Hematopoietic multipotent progenitor cell treated with erythropoietin and hydrocortisone succinate and interleukin-3 and kit ligand, for 8 days (in vitro differentiated cells): ENCODE measurements at regions not wholly inside any gene's neighbourhood (a gene's known extent, or its start where the extent isn't known, plus 50 kb on each side); places are given as distances from the start of the nearest gene placed in this dataset.

Source experiments
- DNase-seq: peaks from one replicate; pipeline ENCODE4 v3.0.0-alpha.2; 2015

GRCh38 chr17:79468183-79468944 lies 142.5 kb downstream of the RBFOX3 start:
- no peak for DNase-seq

- DNase-seq, result no peak
Measured at GRCh38 chr17:79466562-79467350, 144.1 kb downstream of the RBFOX3 start.

GRCh38 chr17:79465681-79466025 lies 145.2 kb downstream of the RBFOX3 start:
- DNase-seq, result no peak

GRCh38 chr17:79465011-79465680 lies 145.7 kb downstream of the RBFOX3 start:
- DNase-seq, result no peak

GRCh38 chr17:79464318-79465010 lies 146.4 kb downstream of the RBFOX3 start:
- DNase-seq, result no peak

- no peak for DNase-seq
Measured at GRCh38 chr17:79463421-79464317, 147.2 kb downstream of the RBFOX3 start.

GRCh38 chr17:79461041-79461440 lies 149.8 kb downstream of the RBFOX3 start:
- no peak for DNase-seq

- no peak for DNase-seq
Measured at GRCh38 chr17:79459846-79460245, 151.0 kb downstream of the RBFOX3 start.

GRCh38 chr17:79459003-79459655 lies 151.7 kb downstream of the RBFOX3 start:
- no peak for DNase-seq

GRCh38 chr17:79458356-79458755 lies 152.5 kb downstream of the RBFOX3 start:
- DNase-seq, result no peak

- no peak for DNase-seq
Measured at GRCh38 chr17:79457889-79458288, 153.0 kb downstream of the RBFOX3 start.

GRCh38 chr17:79457376-79457775 lies 153.5 kb downstream of the RBFOX3 start:
- no peak for DNase-seq

- DNase-seq, result no peak
Measured at GRCh38 chr17:79455636-79456035, 155.2 kb downstream of the RBFOX3 start.

GRCh38 chr17:79454826-79455225 lies 156.0 kb downstream of the RBFOX3 start:
- no peak for DNase-seq

GRCh38 chr17:79453481-79453880 lies 157.4 kb downstream of the RBFOX3 start:
- DNase-seq, result no peak

GRCh38 chr17:79452706-79453105 lies 158.1 kb downstream of the RBFOX3 start:
- no peak for DNase-seq

- DNase-seq, result no peak
Measured at GRCh38 chr17:79451167-79451566, 159.7 kb downstream of the RBFOX3 start.

GRCh38 chr17:79446399-79447009 lies 164.3 kb downstream of the RBFOX3 start:
- no peak for DNase-seq

- no peak for DNase-seq
Measured at GRCh38 chr17:79444198-79444597, 166.7 kb downstream of the RBFOX3 start.

GRCh38 chr17:79443026-79443425 lies 167.8 kb downstream of the RBFOX3 start:
- DNase-seq, result no peak
